ENCODE measurements at regions not wholly inside any gene's neighbourhood (a gene's known extent, or its start where the extent isn't known, plus 50 kb on each side); places are given as distances from the start of the nearest gene placed in this dataset.

DNA sequence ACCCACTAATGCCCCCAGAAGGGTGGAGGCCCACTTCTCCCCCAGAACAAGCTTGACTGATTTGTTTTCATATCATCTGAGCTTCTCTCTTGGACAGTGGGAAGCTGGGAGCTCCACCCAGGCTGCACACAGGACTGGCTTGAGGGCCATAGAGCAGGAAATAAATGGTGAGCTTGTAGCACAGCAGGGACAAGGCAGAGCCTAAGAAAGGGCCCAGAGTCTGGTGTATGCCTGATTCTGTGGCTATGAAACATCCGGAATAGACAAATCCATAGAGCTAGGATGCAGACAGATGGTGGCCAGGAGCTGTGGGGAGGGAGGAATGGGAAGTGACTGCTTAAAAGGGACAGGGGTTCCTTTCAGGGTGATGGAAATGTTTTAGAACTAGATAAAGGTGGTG is 79.0 kb downstream of the ARL6IP4 start:
- no peak for DNase-seq (ENCODE audit: low spot score)

DNA sequence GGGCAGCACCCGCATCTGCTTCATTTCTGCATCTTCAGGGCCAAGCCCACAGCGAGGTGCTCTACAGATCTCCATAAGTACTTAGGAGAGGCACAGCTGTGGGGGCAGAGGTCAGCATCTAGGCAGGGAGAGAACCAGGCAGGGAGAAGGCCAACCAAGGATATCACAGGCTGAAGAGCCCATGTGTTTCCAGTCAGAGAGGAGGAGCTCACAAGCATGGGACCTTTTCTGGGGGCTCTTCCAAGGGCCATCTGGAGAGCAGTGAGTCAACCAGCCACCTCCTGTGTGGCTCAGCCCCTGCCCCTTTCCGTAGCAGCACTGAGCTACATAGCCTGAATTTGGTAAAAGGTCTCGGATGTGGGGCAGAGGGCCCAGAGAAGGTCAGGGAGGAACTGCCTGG is 78.5 kb downstream of the ARL6IP4 start:
- no peak for DNase-seq (ENCODE audit: low spot score)
- TF ChIP-seq, protein P1, sequence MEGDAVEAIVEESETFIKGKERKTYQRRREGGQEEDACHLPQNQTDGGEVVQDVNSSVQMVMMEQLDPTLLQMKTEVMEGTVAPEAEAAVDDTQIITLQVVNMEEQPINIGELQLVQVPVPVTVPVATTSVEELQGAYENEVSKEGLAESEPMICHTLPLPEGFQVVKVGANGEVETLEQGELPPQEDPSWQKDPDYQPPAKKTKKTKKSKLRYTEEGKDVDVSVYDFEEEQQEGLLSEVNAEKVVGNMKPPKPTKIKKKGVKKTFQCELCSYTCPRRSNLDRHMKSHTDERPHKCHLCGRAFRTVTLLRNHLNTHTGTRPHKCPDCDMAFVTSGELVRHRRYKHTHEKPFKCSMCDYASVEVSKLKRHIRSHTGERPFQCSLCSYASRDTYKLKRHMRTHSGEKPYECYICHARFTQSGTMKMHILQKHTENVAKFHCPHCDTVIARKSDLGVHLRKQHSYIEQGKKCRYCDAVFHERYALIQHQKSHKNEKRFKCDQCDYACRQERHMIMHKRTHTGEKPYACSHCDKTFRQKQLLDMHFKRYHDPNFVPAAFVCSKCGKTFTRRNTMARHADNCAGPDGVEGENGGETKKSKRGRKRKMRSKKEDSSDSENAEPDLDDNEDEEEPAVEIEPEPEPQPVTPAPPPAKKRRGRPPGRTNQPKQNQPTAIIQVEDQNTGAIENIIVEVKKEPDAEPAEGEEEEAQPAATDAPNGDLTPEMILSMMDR (IDR thresholded peaks at IDR 0.05; ENCODE audit: extremely low read depth, missing control alignments), result no peak

More for the DNA sequence above, 79.0 kb downstream of the ARL6IP4 start:
- TF ChIP-seq, protein P1 (IDR thresholded peaks at IDR 0.05; ENCODE audit: extremely low read depth, missing control alignments), result no peak

DNA sequence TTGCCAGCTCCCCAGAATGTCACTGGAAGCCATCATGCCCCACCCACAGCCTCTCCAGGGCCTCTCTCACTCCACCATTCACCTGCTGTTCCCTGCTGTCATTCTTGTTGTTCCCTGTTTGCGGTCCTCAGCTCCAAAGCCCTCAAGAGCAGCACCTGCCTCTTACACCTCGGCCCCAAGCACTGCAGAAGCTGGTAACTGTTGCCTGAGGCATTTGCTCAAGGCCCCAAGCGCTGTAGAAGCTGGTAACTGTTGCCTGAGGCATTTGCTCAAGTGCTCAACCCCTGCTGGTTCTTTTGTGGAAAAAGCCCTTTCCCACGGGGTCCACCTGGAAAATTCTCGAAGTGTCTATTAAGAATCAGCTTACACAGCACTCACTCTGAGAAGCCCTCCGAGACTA is 78.0 kb downstream of the ARL6IP4 start:
- TF ChIP-seq, protein P1 (IDR thresholded peaks at IDR 0.05; ENCODE audit: extremely low read depth, missing control alignments), result no peak
- DNase-seq (ENCODE audit: low spot score), result no peak

DNA sequence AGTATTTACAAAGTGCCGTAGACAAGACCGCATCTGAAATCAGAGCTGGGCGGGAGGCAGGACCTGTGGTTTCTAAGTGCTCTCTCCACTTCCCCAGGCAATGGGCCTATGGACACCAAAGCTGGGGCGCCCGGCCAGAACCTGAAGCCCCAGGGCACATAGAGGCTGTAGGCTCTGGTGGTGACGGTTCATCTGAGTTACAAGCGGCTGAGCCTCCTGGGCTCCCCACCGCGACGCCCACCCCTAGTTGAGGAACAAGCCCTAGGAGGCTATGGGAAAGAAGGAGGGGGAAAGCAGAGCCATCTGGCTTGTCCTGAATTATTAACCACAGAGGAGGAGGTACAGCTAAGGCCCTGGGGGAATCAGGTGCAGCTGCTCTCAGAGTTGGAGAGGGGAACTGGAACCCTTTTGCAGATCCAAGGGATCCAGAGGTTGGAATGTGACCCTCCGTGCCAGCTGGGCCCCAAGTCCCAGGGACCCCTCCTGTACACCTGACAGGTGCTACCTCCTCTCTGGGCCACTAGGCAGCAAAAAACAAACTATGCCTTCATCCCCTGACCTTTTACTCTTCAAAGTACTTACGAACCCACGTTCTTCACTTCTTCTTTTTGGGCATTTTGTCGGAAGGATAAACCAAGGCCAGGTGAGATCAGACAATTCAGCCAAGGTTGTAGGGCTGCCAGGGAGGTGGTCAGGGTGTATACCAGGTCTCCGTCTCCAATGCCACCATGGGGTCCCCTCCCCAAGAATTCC is 77.2 kb downstream of the ARL6IP4 start:
- TF ChIP-seq, protein P1 (IDR thresholded peaks at IDR 0.05; ENCODE audit: extremely low read depth, missing control alignments), result no peak
- no peak for DNase-seq (ENCODE audit: low spot score)

DNA sequence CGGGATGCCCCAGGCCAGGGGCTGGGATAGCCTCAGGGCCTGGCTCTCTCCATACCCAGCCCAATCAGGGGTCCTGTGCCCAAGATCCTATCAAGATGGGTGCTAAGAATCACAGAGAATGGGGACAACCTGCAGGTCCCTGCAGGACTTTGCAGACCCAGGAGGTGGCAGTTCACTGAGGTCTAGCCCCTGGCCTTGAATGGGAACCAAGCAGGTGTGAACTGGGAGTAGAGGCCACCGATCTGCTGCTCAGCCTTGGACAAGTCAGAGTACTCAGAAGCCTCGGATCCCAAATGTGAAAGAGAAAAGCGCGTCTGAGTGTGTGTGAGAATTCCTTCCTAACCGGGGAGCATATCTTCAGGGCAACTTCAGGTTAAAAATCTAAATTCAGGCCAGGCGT is 76.2 kb downstream of the ARL6IP4 start:
- TF ChIP-seq, protein P1 (IDR thresholded peaks at IDR 0.05; ENCODE audit: extremely low read depth, missing control alignments), result no peak
- no peak for DNase-seq (ENCODE audit: low spot score)

DNA sequence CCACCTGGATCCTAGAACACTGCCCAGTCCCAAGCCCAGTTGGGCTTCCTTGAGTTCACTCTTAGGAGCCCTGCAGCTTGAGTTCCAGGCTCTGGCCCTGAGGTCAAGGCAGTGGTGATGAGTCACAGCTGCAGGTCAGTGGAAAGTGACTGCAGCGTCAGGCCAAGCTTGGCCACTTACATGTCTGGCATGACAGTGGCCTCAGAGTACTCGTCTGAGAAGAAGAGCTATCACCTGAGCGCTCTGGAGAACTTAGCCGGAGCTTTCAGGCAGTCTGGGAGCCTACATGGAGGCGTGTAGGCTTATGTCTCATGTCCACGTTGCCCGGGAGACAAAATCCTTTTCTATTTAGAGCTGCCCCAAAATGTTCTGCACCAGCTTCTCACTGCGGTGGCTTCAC is 75.6 kb downstream of the ARL6IP4 start:
- TF ChIP-seq, protein P1 (IDR thresholded peaks at IDR 0.05; ENCODE audit: extremely low read depth, missing control alignments), result no peak

DNA sequence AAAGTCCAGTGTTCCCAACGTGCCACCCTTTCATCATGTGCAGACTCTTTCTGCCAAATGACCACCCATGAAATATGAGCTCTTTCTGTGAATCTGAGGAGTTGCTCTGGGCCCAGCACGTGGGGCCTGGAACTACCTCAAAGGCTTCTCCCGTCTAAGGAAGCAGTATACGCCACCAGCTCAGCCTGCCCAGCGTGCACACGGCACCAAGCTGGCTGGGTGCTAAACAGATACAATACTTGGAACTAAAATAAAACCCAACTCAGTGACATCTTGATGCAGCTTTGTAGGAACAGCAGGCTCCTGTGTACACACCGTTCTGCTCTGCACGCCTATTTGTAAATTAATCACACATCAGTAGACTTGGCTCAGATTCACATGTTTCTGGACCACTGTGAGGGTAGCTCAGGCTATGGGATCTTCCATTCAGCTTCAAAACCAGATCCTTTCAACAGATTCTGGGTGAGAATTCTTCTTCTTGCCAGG is 74.8 kb downstream of the ARL6IP4 start:
- DNase-seq (ENCODE audit: low spot score), result no peak
- TF ChIP-seq, protein P1 (IDR thresholded peaks at IDR 0.05; ENCODE audit: extremely low read depth, missing control alignments), result no peak

More for the DNA sequence above, 75.6 kb downstream of the ARL6IP4 start:
- DNase-seq (ENCODE audit: low spot score), result no peak

All from GM20000 (cell line).